H1 (cell line): ENCODE measurements at regions not wholly inside any gene's neighbourhood (a gene's known extent, or its start where the extent isn't known, plus 50 kb on each side); places are given as distances from the start of the nearest gene placed in this dataset.

ENCODE experiments used
- BRCA1 ChIP-seq: IDR thresholded peaks from 2 replicates; pipeline ENCODE4 v1.6.1; 2012; ENCODE audit warnings: low read depth, low read length, improper control_type of control experiment
- CBX8 ChIP-seq: fragments of 300-800, 300-1000 bp; sonication (generic); IDR thresholded peaks from 2 replicates; pipeline ENCODE4 v1.7.1; 2016; ENCODE audit warnings: low read depth, low read length, borderline replicate concordance
- KDM4A ChIP-seq: IDR thresholded peaks from one replicate; pipeline ENCODE4 v1.7.1; 2012; ENCODE audit warnings: low read depth, mild to moderate bottlenecking, moderate library complexity, low read length, inconsistent platforms; ENCODE audit not compliant: severe bottlenecking
- PHF8 ChIP-seq: fragments of 200-600 bp; sonication (generic); conservative IDR thresholded peaks from 2 replicates; pipeline ENCODE4 v1.7.1; 2012; ENCODE audit warnings: low read depth, mild to moderate bottlenecking, inconsistent platforms, low read length, moderate library complexity
- TAF7 ChIP-seq: optimal IDR thresholded peaks from 2 replicates; pipeline ENCODE3; 2011; ENCODE audit warnings: low read depth, mild to moderate bottlenecking, inconsistent platforms, low read length, moderate library complexity, borderline replicate concordance

DNA sequence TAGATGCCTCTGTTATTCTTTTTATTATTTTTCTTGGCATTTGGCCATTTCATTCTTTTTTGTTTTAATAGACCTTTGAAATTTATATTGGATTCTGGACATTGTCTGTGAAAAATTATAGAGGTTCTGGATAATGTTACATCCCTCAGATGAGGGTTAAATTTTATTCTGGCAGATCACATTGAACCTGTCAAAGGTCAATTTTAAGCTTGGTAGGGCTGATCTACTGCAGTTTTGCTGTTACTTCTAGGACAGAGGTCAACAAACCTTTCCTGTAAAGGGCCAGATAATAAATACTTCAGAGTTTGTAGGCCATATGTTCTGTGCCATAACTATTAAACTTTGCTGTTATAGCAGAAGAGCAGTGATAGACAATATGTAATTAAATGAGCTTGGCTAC lies 318.9 kb upstream of the DPPA4 start (continued):
- TF ChIP-seq CBX8 = no peak
- no peak for TF ChIP-seq KDM4A
- TF ChIP-seq TAF7 = no peak
- no peak for TF ChIP-seq PHF8
- TF ChIP-seq BRCA1 = no peak
